ENCODE measurements at regions not wholly inside any gene's neighbourhood (a gene's known extent, or its start where the extent isn't known, plus 50 kb on each side); places are given as distances from the start of the nearest gene placed in this dataset.

- Histone ChIP-seq H3K4me1 (peaks cover 17% of the 10 kb centered on the region), H3K79me2 (no peaks in the 10 kb centered on the region), H3K36me3 (ENCODE audit: control insufficient read depth, insufficient read depth, low read length) (no peaks in the 10 kb centered on the region), H3K27ac (no peak overlapping the region), H2AFZ (no peak overlapping the region), H3K27me3 (ENCODE audit: control insufficient read depth, insufficient read depth, low read length) (no peaks in the 10 kb centered on the region), H3K9me3 (ENCODE audit: control insufficient read depth, low read length) (no peaks in the 10 kb centered on the region), H3K4me2 (ENCODE audit: low read length) (no peak overlapping the region), H3K4me3 (ENCODE audit: low read depth, low read length) (no peak overlapping the region), H3K9ac (no peak overlapping the region)
- no peak for TF ChIP-seq CTCF (IDR thresholded peaks at IDR 0.05)
These were observed 56.4 kb downstream of the CRYGS start for GRCh38 chr3:186487819-186488218.

- H3K9ac ChIP-seq, result no peak overlapping the region
- no peaks in the 10 kb centered on the region for H3K27me3 ChIP-seq (ENCODE audit: control insufficient read depth, insufficient read depth, low read length)
- peak overlapping the region; percentile 48 for H3K4me2 ChIP-seq (ENCODE audit: low read length)
- H3K4me3 ChIP-seq (ENCODE audit: low read depth, low read length), result peak overlapping the region; percentile 8
- peaks cover 13% of the 10 kb centered on the region for H3K4me1 ChIP-seq
- H3K79me2 ChIP-seq, result no peaks in the 10 kb centered on the region
- H2AFZ ChIP-seq, result no peak overlapping the region
- no peaks in the 10 kb centered on the region for H3K9me3 ChIP-seq (ENCODE audit: control insufficient read depth, low read length)
- no peak overlapping the region for H3K27ac ChIP-seq
- H3K36me3 ChIP-seq (ENCODE audit: control insufficient read depth, insufficient read depth, low read length), result no peaks in the 10 kb centered on the region
- no peak for TF ChIP-seq CTCF (IDR thresholded peaks at IDR 0.05)
These were observed 57.1 kb downstream of the CRYGS start for GRCh38 chr3:186487037-186487436.

GRCh38 chr3:186483611-186484340 lies 60.4 kb downstream of the CRYGS start:
- no peaks in the 10 kb centered on the region for H3K79me2 ChIP-seq
- H3K27ac ChIP-seq, result no peak overlapping the region
- peaks cover 13% of the 10 kb centered on the region for H3K4me1 ChIP-seq
- no peak overlapping the region for H3K9ac ChIP-seq
- no peak overlapping the region for H3K4me3 ChIP-seq (ENCODE audit: low read depth, low read length)
- H3K27me3 ChIP-seq (ENCODE audit: control insufficient read depth, insufficient read depth, low read length), result no peaks in the 10 kb centered on the region
- H2AFZ ChIP-seq, result no peak overlapping the region
- H3K4me2 ChIP-seq (ENCODE audit: low read length), result no peak overlapping the region
- TF ChIP-seq CTCF (IDR thresholded peaks at IDR 0.05), result no peak
- no peaks in the 10 kb centered on the region for H3K9me3 ChIP-seq (ENCODE audit: control insufficient read depth, low read length)
- H3K36me3 ChIP-seq (ENCODE audit: control insufficient read depth, insufficient read depth, low read length), result no peaks in the 10 kb centered on the region

- no peaks in the 10 kb centered on the region for H3K36me3 ChIP-seq (ENCODE audit: control insufficient read depth, insufficient read depth, low read length)
- no peak overlapping the region for H3K27ac ChIP-seq
- H3K9ac ChIP-seq, result no peak overlapping the region
- no peak overlapping the region for H3K4me2 ChIP-seq (ENCODE audit: low read length)
- no peak overlapping the region for H2AFZ ChIP-seq
- no peaks in the 10 kb centered on the region for H3K9me3 ChIP-seq (ENCODE audit: control insufficient read depth, low read length)
- peaks cover 3% of the 10 kb centered on the region for H3K4me1 ChIP-seq
- H3K27me3 ChIP-seq (ENCODE audit: control insufficient read depth, insufficient read depth, low read length), result no peaks in the 10 kb centered on the region
- H3K4me3 ChIP-seq (ENCODE audit: low read depth, low read length), result no peak overlapping the region
- TF ChIP-seq CTCF (IDR thresholded peaks at IDR 0.05), result no peak
- no peaks in the 10 kb centered on the region for H3K79me2 ChIP-seq
These were observed 62.7 kb downstream of the CRYGS start for GRCh38 chr3:186481526-186481925.

- Histone ChIP-seq H3K9me3 (ENCODE audit: control insufficient read depth, low read length) (no peaks in the 10 kb centered on the region), H2AFZ (no peak overlapping the region), H3K27me3 (ENCODE audit: control insufficient read depth, insufficient read depth, low read length) (no peaks in the 10 kb centered on the region), H3K27ac (no peak overlapping the region), H3K79me2 (no peaks in the 10 kb centered on the region), H3K4me2 (ENCODE audit: low read length) (no peak overlapping the region), H3K4me1 (peaks cover 13% of the 10 kb centered on the region), H3K4me3 (ENCODE audit: low read depth, low read length) (no peak overlapping the region), H3K36me3 (ENCODE audit: control insufficient read depth, insufficient read depth, low read length) (no peaks in the 10 kb centered on the region), H3K9ac (no peak overlapping the region)
- no peak for TF ChIP-seq CTCF (IDR thresholded peaks at IDR 0.05)
These were observed 66.3 kb downstream of the CRYGS start for GRCh38 chr3:186477876-186478275.

All from parathyroid adenoma (tissue), 2 donors.